GM06990 (cell line): ENCODE measurements at regions not wholly inside any gene's neighbourhood (a gene's known extent, or its start where the extent isn't known, plus 50 kb on each side); places are given as distances from the start of the nearest gene placed in this dataset.

ENCODE experiments used
- DNase-seq: peaks from one replicate; pipeline ENCODE4 v3.0.0-alpha.2; 2011; ENCODE audit not compliant: insufficient read length; ENCODE audit errors: extremely low read depth
- H3K27me3 ChIP-seq: replicated peaks from 2 replicates; pipeline ENCODE4 v1.6.0; 2011; ENCODE audit warnings: low read length; ENCODE audit not compliant: control insufficient read depth, insufficient read depth
- H3K36me3 ChIP-seq: 2 replicates; pipeline ENCODE4 v1.5.1; 2011; ENCODE audit warnings: low read length; ENCODE audit not compliant: control insufficient read depth, insufficient read depth
- H3K4me3 ChIP-seq: replicated peaks from 2 replicates; pipeline ENCODE4 v1.5.1; 2011; ENCODE audit warnings: low read depth, mild to moderate bottlenecking, control low read depth, low read length
- CTCF ChIP-seq: IDR thresholded peaks from 2 replicates; pipeline ENCODE4 v1.5.1; 2011; ENCODE audit warnings: low read length, control low read depth, mild to moderate bottlenecking, inconsistent platforms; ENCODE audit not compliant: insufficient read depth, poor library complexity, severe bottlenecking

- Histone ChIP-seq H3K27me3 (no peaks in the 10 kb centered on the region), H3K36me3 (no peaks in the 10 kb centered on the region), H3K4me3 (no peak overlapping the region)
- DNase-seq = no peak
- TF ChIP-seq CTCF = no peak
Observed at GRCh38 chr6:145044641-145045246, 690.6 kb downstream of the EPM2A start.

- TF ChIP-seq CTCF = no peak
- H3K36me3 ChIP-seq = no peaks in the 10 kb centered on the region
- DNase-seq = no peak
- no peak overlapping the region for H3K4me3 ChIP-seq
- no peaks in the 10 kb centered on the region for H3K27me3 ChIP-seq
Observed at GRCh38 chr6:145045582-145045981, 689.7 kb downstream of the EPM2A start.

- DNase-seq = no peak
- no peaks in the 10 kb centered on the region for H3K27me3 ChIP-seq
- no peak for TF ChIP-seq CTCF
- no peaks in the 10 kb centered on the region for H3K36me3 ChIP-seq
- no peak overlapping the region for H3K4me3 ChIP-seq
Observed at GRCh38 chr6:145047891-145048290, 687.4 kb downstream of the EPM2A start.

- no peak for TF ChIP-seq CTCF
Observed at GRCh38 chr6:145051661-145052060, 683.7 kb downstream of the EPM2A start.

GRCh38 chr6:145055567-145055966 is 679.8 kb downstream of the EPM2A start:
- Histone ChIP-seq H3K36me3 (no peaks in the 10 kb centered on the region), H3K4me3 (no peak overlapping the region), H3K27me3 (no peaks in the 10 kb centered on the region)
- TF ChIP-seq CTCF = no peak
- no peak for DNase-seq

More at GRCh38 chr6:145051661-145052060, 683.7 kb downstream of the EPM2A start:
- no peaks in the 10 kb centered on the region for H3K36me3 ChIP-seq
- DNase-seq = no peak
- H3K4me3 ChIP-seq = no peak overlapping the region
- H3K27me3 ChIP-seq = no peaks in the 10 kb centered on the region

- no peaks in the 10 kb centered on the region for H3K36me3 ChIP-seq
- DNase-seq = no peak
- no peak for TF ChIP-seq CTCF
- no peak overlapping the region for H3K4me3 ChIP-seq
- no peaks in the 10 kb centered on the region for H3K27me3 ChIP-seq
Observed at GRCh38 chr6:145060714-145061113, 674.6 kb downstream of the EPM2A start.
